SHP77 (cell line): ENCODE measurements at regions not wholly inside any gene's neighbourhood (a gene's known extent, or its start where the extent isn't known, plus 50 kb on each side); places are given as distances from the start of the nearest gene placed in this dataset.
A peak's percentile ranks its signal among the peaks of the same experiment; 100 is the strongest.

Source experiments
- DNase-seq, 2 experiments: peaks; one replicate each; lab custom pipeline; 2025; lab: John Stamatoyannopoulos, UW

DNA sequence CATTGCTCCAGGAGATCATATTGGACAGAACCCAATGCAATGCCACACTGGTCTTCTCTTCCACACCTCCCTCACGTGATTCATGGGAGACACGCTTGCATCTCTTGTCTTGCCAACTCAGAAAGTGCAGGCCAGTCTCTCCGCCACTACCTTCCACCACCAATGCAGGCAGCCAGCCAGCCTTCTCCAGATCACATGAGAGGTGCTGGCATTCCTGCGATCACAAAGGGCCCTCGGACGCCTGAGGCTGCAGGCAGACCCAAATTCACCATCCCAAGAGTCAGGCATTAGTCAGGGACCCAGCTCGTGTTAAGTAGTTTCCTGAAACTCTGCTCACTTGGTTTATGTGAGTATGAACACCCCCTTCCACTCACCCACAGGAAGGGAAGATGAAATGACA is 437.0 kb upstream of the ETAA1 start:
- no peak for DNase-seq

GRCh38 chr2:66962716-66963115 is 434.4 kb upstream of the ETAA1 start:
- no peak for DNase-seq

GRCh38 chr2:66966631-66967030 is 430.5 kb upstream of the ETAA1 start:
- DNase-seq: no peak

DNA sequence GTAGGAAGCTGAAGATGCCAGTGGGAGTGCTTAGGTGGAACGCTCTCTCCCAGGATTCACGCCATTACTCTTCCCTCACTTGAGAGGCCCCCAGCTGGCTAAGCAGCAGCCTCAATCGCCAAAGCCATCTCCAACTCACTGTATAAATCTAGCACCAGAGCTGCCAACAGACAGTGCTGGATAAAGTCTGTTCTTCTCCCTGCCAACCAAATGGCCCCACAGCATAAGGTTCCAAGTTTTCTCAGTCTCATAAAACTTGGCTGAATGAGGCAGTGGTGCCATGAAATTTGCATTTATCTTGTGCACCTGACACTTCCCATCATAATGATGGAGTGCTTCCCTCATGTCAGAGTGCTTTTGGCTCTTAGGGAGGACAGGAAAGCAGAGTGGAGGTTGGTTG is 428.2 kb upstream of the ETAA1 start:
- no peak for DNase-seq

DNA sequence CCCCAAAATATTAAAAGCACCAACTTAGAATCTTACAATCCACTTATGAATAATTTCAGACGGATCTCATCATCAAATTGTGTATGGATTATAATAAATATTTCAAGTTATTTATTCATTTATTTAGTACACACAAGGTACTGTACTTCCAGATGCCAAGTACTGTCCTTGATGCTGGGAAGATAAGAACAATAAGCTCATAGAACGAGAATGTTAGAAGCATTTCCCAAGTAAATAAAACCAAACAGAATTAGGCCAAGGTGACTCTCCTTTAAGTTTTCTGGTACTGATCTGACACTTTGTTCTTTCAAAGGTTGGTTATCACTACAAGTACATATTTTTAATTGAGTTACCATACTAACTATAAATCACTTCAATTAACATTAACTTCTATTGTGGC is 416.1 kb upstream of the ETAA1 start:
- DNase-seq: no peak

- no peak for DNase-seq
These were observed 414.4 kb upstream of the ETAA1 start for GRCh38 chr2:66982766-66983165.

DNA sequence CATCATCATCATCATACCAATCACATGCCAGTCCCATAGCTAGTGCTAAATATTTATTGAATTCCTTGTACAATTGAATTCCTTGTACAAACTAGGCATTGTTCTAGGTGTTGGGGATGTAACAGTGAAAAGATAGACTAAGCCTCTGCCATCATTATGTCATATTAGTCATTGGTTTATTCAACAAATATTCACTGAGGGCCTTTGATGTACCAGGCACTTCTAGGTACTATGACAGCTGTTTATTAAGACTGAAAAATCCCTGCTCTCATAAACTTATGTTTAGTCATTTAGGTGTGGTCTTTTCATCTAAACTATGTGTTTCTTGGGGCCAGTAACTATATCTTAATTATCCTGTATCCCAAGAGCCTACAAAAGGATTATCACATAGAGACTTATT is 412.3 kb upstream of the ETAA1 start:
- no peak for DNase-seq

DNA sequence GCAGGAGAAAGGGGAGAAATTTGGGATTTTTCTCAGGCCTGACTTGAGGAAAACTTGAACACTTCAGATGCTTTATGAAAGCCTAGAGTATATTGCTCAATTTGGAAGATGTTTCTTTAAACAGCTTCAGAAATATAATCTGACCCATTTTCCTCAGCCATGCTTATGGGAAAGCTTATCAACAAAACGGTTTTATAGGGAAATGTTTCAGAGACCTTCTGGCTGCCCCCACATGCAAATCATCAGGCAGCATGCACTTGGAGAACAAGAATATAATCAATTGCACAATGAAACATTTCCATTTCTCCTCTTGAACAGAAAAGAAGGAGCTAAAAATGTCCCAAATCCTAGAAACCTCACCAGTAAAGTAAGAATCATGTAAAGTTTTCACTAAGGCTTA is 411.2 kb upstream of the ETAA1 start:
- no peak for DNase-seq

DNA sequence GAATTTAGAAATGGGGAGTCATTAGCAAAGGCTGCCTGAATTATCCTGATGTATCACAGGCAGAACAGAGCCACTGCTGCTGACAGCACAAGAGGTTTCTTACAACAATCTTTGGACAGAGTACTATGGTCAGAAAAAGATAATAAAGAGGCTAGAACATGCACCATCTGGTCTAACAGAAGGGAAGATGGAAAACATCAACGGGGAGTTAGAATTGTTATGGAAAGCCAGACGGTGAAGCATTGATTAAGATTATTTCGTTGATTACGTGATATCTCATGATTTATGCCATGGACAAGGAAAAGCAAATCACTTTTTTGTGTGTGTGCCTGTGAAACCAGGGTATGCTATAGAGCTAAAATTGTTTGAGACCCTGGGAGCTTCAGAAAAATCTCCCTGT is 409.4 kb upstream of the ETAA1 start:
- no peak for DNase-seq

GRCh38 chr2:66994654-66995053 is 402.5 kb upstream of the ETAA1 start:
- DNase-seq: no peak

GRCh38 chr2:66995636-66996035 is 401.5 kb upstream of the ETAA1 start:
- DNase-seq: no peak

GRCh38 chr2:67002618-67003371 is 394.3 kb upstream of the ETAA1 start:
- no peak for DNase-seq

GRCh38 chr2:67006373-67006960 is 390.7 kb upstream of the ETAA1 start:
- DNase-seq: no peak

GRCh38 chr2:67008155-67008554 is 389.0 kb upstream of the ETAA1 start:
- no peak for DNase-seq

- no peak for DNase-seq
These were observed 385.0 kb upstream of the ETAA1 start for GRCh38 chr2:67012165-67012564.

- DNase-seq: no peak
These were observed 383.3 kb upstream of the ETAA1 start for GRCh38 chr2:67013821-67014220.

DNA sequence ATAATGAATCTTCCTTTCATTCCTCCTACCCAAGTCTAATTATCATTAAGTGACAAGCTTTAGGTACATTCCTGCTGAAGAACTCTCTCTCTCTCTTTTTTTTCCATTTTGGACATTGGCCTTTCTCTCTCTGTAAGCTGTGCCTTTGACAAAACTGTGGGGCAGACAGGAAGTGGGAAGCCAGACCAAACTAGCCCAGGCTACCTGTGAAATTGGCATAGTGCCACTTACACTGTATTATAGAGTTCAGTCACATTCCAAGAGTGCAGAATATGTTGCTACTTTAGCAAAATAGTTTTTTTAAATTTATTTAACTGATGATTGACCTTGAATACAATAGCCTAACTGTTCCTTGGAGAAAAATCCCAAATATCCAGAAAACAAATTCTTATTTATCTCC is 381.5 kb upstream of the ETAA1 start:
- no peak for DNase-seq

DNA sequence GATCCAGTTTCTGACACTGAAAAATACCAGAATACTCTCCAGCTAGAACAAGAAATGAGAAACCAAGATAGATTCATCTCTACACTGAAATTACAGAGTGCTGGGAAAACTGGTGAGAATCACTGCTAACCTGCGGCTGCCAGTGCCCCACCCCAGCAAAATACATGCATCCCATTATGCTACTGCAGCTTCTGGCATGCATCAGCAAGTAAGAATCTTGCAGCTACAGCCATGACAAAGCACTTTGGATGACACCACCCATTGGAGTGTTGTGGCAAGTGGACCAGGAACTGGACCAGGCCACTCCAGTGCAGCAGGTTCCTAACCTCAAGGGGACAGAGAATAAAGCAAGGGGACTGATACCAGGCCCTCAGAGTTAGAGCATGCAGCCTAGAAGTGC is 378.8 kb upstream of the ETAA1 start:
- DNase-seq: no peak

GRCh38 chr2:67032076-67032475 is 365.1 kb upstream of the ETAA1 start:
- DNase-seq: no peak

DNA sequence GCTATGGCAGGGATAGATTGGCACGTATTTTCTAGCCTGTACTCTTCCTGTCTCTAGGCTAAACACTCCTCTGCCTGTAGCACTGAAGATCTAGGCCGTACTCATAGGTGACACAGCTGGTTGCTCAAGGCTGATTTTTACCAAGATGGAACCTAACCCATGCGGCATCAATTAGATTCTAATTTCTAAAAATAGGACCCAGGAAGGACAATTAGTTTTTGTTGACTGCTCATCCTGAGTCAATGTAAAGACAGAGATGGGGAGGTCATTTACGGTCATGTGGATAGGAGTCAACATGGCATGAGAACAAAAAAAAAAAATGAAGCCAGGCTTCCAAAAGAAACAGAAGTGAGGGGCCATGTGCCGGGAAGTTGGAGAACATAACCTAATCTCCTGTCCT is 360.7 kb upstream of the ETAA1 start:
- DNase-seq: no peak

DNA sequence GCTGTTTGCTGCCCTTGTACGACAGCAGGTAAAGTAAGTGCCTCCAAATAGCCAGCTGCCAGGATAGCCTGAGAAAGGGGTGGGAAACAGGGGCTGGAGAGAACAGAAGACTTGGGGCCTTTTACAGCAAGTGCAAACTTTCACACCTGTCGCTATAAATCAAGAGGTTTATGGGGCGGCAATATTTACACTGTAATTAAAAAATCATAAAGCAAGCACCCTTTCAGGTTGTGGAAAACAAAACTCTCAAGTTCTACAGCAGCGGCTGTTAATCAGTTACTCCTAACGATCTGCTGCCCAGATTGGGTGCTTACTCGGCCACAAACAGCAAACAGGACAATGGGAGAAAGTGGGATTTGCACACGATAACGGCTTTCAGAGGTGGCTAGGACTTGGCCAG is 359.5 kb upstream of the ETAA1 start:
- peak; percentile 52 to 68 for DNase-seq

GRCh38 chr2:67038195-67038594 is 358.9 kb upstream of the ETAA1 start:
- no peak for DNase-seq

GRCh38 chr2:67039058-67039457 is 358.1 kb upstream of the ETAA1 start:
- DNase-seq: no peak

GRCh38 chr2:67039517-67040103 is 357.5 kb upstream of the ETAA1 start:
- no peak for DNase-seq
